ENCODE measurements at regions not wholly inside any gene's neighbourhood (a gene's known extent, or its start where the extent isn't known, plus 50 kb on each side); places are given as distances from the start of the nearest gene placed in this dataset.

DNA sequence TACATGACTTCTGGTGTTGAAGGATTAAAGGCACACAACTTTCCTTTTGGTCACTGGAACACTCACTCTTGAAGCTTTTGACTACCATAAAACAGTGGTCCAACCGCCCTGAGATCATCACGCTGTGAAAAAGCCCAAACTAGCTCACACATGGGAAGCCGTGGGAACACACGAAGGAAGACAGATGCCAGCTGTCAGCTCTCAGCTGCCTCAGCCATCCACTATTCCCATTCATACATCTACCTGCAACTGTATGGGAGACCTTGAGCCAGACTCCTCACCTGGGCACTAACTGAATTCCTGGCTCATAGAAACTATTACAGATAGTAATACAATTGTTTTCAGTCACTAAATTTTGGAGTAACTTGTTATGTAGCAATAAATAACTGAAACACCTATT, 246.1 kb downstream of the MSX2 start:
- no peaks in the 10 kb centered on the region for H4K20me1 ChIP-seq (ENCODE audit: control insufficient read depth, insufficient read depth, low read depth, low read length)
- TF ChIP-seq, protein P1, sequence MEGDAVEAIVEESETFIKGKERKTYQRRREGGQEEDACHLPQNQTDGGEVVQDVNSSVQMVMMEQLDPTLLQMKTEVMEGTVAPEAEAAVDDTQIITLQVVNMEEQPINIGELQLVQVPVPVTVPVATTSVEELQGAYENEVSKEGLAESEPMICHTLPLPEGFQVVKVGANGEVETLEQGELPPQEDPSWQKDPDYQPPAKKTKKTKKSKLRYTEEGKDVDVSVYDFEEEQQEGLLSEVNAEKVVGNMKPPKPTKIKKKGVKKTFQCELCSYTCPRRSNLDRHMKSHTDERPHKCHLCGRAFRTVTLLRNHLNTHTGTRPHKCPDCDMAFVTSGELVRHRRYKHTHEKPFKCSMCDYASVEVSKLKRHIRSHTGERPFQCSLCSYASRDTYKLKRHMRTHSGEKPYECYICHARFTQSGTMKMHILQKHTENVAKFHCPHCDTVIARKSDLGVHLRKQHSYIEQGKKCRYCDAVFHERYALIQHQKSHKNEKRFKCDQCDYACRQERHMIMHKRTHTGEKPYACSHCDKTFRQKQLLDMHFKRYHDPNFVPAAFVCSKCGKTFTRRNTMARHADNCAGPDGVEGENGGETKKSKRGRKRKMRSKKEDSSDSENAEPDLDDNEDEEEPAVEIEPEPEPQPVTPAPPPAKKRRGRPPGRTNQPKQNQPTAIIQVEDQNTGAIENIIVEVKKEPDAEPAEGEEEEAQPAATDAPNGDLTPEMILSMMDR (IDR thresholded peaks at IDR 0.05; ENCODE audit: low read depth, low read length, poor library complexity, severe bottlenecking): no peak
- no peak overlapping the region for H3K27ac ChIP-seq (ENCODE audit: low read depth, low read length)
- H3F3A ChIP-seq (ENCODE audit: control insufficient read depth, insufficient read depth): no peaks in the 10 kb centered on the region
- no peaks in the 10 kb centered on the region for H3K4me1 ChIP-seq (ENCODE audit: control insufficient read depth, low read length)
- H3K27me3 ChIP-seq (ENCODE audit: control insufficient read depth, low read length): no peaks in the 10 kb centered on the region
- H3K36me3 ChIP-seq (ENCODE audit: control insufficient read depth, low read length): no peaks in the 10 kb centered on the region
- H3K9me2 ChIP-seq (replicated peaks; ENCODE audit: control insufficient read depth, low read length): no peaks in the 10 kb centered on the region
- peaks cover 7% of the 10 kb centered on the region; the same call in 1 of the 2 replicates for H3K9me3 ChIP-seq (ENCODE audit: control insufficient read depth, insufficient read depth, low read length)
- no peak overlapping the region for H3K4me3 ChIP-seq (ENCODE audit: low read length)
- no peak overlapping the region for H3K4me2 ChIP-seq (ENCODE audit: low read length)
- H3K79me2 ChIP-seq (ENCODE audit: control insufficient read depth, low read length): no peaks in the 10 kb centered on the region

DNA sequence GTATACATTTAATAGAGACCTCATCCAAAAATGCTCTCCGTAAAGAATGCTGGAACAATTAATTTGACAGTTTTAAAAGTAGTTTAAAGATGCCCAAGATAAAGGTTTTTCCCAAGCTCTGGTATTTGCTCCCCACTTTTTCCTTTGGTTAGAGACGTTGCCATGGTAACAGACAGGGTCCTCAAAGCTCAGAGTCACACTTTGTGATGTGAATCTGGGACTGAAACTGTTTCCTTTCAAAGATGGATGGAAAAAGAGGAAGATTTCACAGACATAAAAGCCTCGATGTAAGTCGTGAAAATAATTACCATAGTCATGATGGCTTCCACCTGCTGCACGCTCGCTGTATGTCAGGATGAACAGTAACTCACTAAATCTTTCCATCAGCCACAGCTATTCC, 229.5 kb downstream of the MSX2 start:
- no peaks in the 10 kb centered on the region for H3K9me3 ChIP-seq (ENCODE audit: control insufficient read depth, insufficient read depth, low read length)
- H3F3A ChIP-seq (ENCODE audit: control insufficient read depth, insufficient read depth): no peaks in the 10 kb centered on the region
- H3K4me1 ChIP-seq (ENCODE audit: control insufficient read depth, low read length): no peaks in the 10 kb centered on the region
- H4K20me1 ChIP-seq (ENCODE audit: control insufficient read depth, insufficient read depth, low read depth, low read length): no peaks in the 10 kb centered on the region
- no peaks in the 10 kb centered on the region for H3K9me2 ChIP-seq (replicated peaks; ENCODE audit: control insufficient read depth, low read length)
- H3K36me3 ChIP-seq (ENCODE audit: control insufficient read depth, low read length): no peaks in the 10 kb centered on the region
- no peak overlapping the region for H3K27ac ChIP-seq (ENCODE audit: low read depth, low read length)
- no peak overlapping the region for H3K4me2 ChIP-seq (ENCODE audit: low read length)
- TF ChIP-seq EZH2phosphoT487 (IDR thresholded peaks at IDR 0.05; ENCODE audit: borderline replicate concordance, low read length): no peak
- TF ChIP-seq, protein P1 (IDR thresholded peaks at IDR 0.05; ENCODE audit: low read depth, low read length, poor library complexity, severe bottlenecking): no peak
- no peaks in the 10 kb centered on the region for H3K27me3 ChIP-seq (ENCODE audit: control insufficient read depth, low read length)
- no peak overlapping the region for H3K4me3 ChIP-seq (ENCODE audit: low read length)
- H3K79me2 ChIP-seq (ENCODE audit: control insufficient read depth, low read length): no peaks in the 10 kb centered on the region

DNA sequence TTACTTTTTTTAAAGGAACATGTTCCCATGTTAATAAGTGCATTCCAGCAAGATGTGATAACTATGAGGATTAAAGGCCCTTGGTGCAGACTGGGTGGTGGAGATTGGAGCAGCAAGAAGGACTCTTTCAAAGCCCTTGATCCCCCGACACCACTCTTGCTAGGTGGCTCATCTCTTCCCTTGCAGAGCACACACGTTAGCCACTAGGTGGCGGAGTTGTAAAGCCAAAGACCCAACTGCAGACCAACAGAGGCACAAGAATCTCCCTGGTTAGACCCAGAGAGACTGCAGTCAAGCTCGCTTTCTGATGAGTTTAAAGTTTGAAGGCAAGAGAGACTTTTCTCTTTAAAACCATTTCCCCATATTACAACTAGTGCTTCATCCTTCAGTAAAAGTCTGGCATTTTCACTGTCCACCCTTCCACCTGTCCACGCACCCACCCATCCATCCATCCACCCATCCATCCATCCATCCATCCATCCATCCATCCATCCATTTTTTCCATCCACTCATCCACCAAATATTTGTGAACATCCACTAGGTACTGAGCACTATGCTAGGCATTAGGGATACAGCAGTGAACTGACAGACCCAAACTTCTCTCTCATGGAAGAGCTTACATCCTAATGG, 226.9 kb downstream of the MSX2 start:
- TF ChIP-seq, protein P1 (IDR thresholded peaks at IDR 0.05; ENCODE audit: low read depth, low read length, poor library complexity, severe bottlenecking): peak; percentile 85
- TF ChIP-seq EZH2phosphoT487 (IDR thresholded peaks at IDR 0.05; ENCODE audit: borderline replicate concordance, low read length): no peak
- Histone ChIP-seq H3K27me3 (ENCODE audit: control insufficient read depth, low read length) (no peaks in the 10 kb centered on the region), H4K20me1 (ENCODE audit: control insufficient read depth, insufficient read depth, low read depth, low read length) (no peaks in the 10 kb centered on the region), H3K27ac (ENCODE audit: low read depth, low read length) (no peak overlapping the region), H3F3A (ENCODE audit: control insufficient read depth, insufficient read depth) (no peaks in the 10 kb centered on the region), H3K4me3 (ENCODE audit: low read length) (no peak overlapping the region), H3K9me3 (ENCODE audit: control insufficient read depth, insufficient read depth, low read length) (no peaks in the 10 kb centered on the region), H3K79me2 (ENCODE audit: control insufficient read depth, low read length) (no peaks in the 10 kb centered on the region), H3K9me2 (replicated peaks; ENCODE audit: control insufficient read depth, low read length) (no peaks in the 10 kb centered on the region), H3K4me1 (ENCODE audit: control insufficient read depth, low read length) (no peaks in the 10 kb centered on the region), H3K36me3 (ENCODE audit: control insufficient read depth, low read length) (no peaks in the 10 kb centered on the region), H3K4me2 (ENCODE audit: low read length) (no peak overlapping the region)

Measured in DOHH2 (cell line).